ENCODE measurements at regions not wholly inside any gene's neighbourhood (a gene's known extent, or its start where the extent isn't known, plus 50 kb on each side); places are given as distances from the start of the nearest gene placed in this dataset.

DNA sequence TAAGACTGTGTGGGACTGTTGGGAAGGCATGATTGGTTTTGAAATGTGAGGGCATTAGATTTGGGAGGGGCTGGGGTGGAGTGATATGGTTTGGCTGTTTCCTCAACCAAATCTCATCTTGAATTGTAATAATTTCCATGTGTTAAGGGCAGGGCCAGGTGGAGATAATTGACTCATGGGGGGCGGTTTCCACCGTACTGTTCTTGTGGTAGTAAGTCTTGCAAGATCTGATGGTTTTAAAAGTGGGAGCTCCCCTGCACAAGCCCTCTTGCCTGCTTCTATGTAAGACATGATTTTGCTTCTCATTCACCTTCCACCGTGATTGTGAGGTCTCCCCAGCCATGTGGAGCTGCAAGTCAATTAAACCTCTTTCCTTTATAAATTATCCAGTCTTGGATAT is 76.6 kb upstream of the PPFIA2 start:
- Histone ChIP-seq H3K79me2 (ENCODE audit: insufficient read depth, low read depth) (no peaks in the 10 kb centered on the region), H3K27me3 (ENCODE audit: insufficient read depth, low read depth) (no peaks in the 10 kb centered on the region)

DNA sequence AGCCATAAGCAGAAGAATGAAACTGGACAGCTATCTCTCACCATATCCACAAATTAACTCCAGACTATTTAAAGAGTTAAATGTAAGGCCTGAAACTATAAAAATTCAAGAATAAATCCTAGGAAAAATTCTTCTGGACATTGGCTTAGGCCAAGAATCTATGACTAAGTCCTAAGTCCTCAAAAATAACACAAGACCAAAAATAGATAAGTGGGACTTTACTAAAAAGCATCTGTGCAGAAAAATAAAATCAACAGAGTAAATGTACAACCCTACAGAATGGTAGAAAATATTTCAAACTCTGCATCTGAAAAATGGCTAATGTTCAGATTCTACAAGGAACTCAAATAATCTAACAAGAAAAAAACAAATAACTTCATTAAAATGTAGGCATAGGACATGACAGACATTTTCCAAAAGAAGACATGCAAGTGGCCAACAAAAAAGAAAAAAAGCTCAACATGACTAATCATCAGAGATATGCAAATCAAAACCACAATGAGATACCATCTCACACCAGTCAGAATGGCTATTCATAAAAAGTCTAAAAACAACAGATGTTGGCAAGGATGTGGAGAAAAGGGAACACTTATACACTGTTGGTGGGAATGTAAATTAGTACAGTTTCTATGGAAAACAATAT is 61.0 kb upstream of the PPFIA2 start:
- no peak overlapping the region for H3K4me2 ChIP-seq
- H3K9ac ChIP-seq: no peak overlapping the region
- TF ChIP-seq, protein P1, sequence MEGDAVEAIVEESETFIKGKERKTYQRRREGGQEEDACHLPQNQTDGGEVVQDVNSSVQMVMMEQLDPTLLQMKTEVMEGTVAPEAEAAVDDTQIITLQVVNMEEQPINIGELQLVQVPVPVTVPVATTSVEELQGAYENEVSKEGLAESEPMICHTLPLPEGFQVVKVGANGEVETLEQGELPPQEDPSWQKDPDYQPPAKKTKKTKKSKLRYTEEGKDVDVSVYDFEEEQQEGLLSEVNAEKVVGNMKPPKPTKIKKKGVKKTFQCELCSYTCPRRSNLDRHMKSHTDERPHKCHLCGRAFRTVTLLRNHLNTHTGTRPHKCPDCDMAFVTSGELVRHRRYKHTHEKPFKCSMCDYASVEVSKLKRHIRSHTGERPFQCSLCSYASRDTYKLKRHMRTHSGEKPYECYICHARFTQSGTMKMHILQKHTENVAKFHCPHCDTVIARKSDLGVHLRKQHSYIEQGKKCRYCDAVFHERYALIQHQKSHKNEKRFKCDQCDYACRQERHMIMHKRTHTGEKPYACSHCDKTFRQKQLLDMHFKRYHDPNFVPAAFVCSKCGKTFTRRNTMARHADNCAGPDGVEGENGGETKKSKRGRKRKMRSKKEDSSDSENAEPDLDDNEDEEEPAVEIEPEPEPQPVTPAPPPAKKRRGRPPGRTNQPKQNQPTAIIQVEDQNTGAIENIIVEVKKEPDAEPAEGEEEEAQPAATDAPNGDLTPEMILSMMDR (conservative IDR thresholded peaks at IDR 0.05; ENCODE audit: low read depth, low read length): no peak
- no peaks in the 10 kb centered on the region for H3K36me3 ChIP-seq (ENCODE audit: insufficient read depth)
- no peaks in the 10 kb centered on the region for H4K20me1 ChIP-seq (ENCODE audit: insufficient read depth)
- H3K27ac ChIP-seq: no peak overlapping the region
- H3K4me1 ChIP-seq (ENCODE audit: low read depth, poor library complexity, severe bottlenecking): no peaks in the 10 kb centered on the region
- no peak overlapping the region for H3K4me3 ChIP-seq (IDR thresholded peaks at IDR 0.05; ENCODE audit: insufficient read depth, low read depth, low read length)
- H3K79me2 ChIP-seq (ENCODE audit: insufficient read depth, low read depth): no peaks in the 10 kb centered on the region
- no peak overlapping the region for H2AFZ ChIP-seq (ENCODE audit: low read depth)
- no peaks in the 10 kb centered on the region for H3K27me3 ChIP-seq (ENCODE audit: insufficient read depth, low read depth)

More for the DNA sequence above, 76.6 kb upstream of the PPFIA2 start:
- Histone ChIP-seq H3K4me1 (ENCODE audit: low read depth, poor library complexity, severe bottlenecking) (no peaks in the 10 kb centered on the region), H3K4me2 (no peak overlapping the region), H4K20me1 (ENCODE audit: insufficient read depth) (no peaks in the 10 kb centered on the region), H3K9ac (no peak overlapping the region), H3K4me3 (IDR thresholded peaks at IDR 0.05; ENCODE audit: insufficient read depth, low read depth, low read length) (no peak overlapping the region), H3K27ac (no peak overlapping the region), H3K36me3 (ENCODE audit: insufficient read depth) (no peaks in the 10 kb centered on the region; the same call in 1 of the 2 replicates), H2AFZ (ENCODE audit: low read depth) (no peak overlapping the region)
- TF ChIP-seq, protein P1 (conservative IDR thresholded peaks at IDR 0.05; ENCODE audit: low read depth, low read length): no peak

DNA sequence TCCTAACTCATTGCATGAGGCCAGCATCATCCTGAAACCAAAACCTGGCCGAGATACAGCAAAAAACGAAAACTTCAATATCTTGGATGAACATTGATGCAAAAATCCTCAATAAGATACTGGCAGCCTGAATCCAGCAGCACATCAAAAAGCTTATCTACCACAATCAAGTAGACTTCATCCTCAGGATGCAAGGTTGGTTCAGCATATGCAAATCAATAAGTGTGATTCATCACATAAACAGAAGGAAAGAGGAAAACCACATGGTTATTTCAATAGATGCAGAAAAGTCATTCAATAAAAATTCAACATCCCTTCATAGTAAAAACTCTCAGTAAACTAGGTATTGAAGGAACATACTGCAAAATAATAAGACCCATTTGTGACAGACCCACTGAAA is 56.5 kb upstream of the PPFIA2 start:
- Histone ChIP-seq H3K4me3 (IDR thresholded peaks at IDR 0.05; ENCODE audit: insufficient read depth, low read depth, low read length) (no peak overlapping the region), H3K27me3 (ENCODE audit: insufficient read depth, low read depth) (no peaks in the 10 kb centered on the region)
- TF ChIP-seq, protein P1 (conservative IDR thresholded peaks at IDR 0.05; ENCODE audit: low read depth, low read length): no peak

DNA sequence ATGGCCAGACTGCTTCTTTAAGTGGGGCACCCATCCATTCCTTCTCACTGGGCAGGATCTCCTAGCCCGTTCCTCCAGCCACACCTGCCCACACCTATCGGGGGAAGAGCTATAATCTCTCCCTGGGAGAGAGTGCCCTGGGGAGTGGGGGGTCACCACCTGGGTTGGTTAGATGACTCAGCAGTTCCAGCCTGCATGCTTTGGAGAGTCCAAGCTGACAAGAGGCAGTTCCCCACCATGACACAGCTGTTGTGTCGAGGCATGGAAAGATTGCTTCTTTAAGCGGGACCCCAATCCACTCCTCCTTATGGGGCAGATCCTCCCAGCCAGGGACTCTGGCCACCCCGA is 52.6 kb upstream of the PPFIA2 start:
- Histone ChIP-seq H3K9ac (no peak overlapping the region), H3K27me3 (ENCODE audit: insufficient read depth, low read depth) (no peaks in the 10 kb centered on the region), H3K36me3 (ENCODE audit: insufficient read depth) (no peaks in the 10 kb centered on the region), H3K4me2 (no peak overlapping the region), H3K79me2 (ENCODE audit: insufficient read depth, low read depth) (no peaks in the 10 kb centered on the region), H3K27ac (no peak overlapping the region), H3K4me3 (IDR thresholded peaks at IDR 0.05; ENCODE audit: insufficient read depth, low read depth, low read length) (no peak overlapping the region), H2AFZ (ENCODE audit: low read depth) (no peak overlapping the region), H4K20me1 (ENCODE audit: insufficient read depth) (no peaks in the 10 kb centered on the region), H3K4me1 (ENCODE audit: low read depth, poor library complexity, severe bottlenecking) (no peaks in the 10 kb centered on the region)
- TF ChIP-seq, protein P1 (conservative IDR thresholded peaks at IDR 0.05; ENCODE audit: low read depth, low read length): no peak

More for the DNA sequence above, 56.5 kb upstream of the PPFIA2 start:
- Histone ChIP-seq H3K27ac (no peak overlapping the region), H3K4me1 (ENCODE audit: low read depth, poor library complexity, severe bottlenecking) (no peaks in the 10 kb centered on the region), H4K20me1 (ENCODE audit: insufficient read depth) (no peaks in the 10 kb centered on the region), H3K36me3 (ENCODE audit: insufficient read depth) (no peaks in the 10 kb centered on the region), H3K9ac (no peak overlapping the region), H3K79me2 (ENCODE audit: insufficient read depth, low read depth) (no peaks in the 10 kb centered on the region), H3K4me2 (no peak overlapping the region), H2AFZ (ENCODE audit: low read depth) (no peak overlapping the region)

Data from KMS-11 (cell line).